ENCODE measurements at regions not wholly inside any gene's neighbourhood (a gene's known extent, or its start where the extent isn't known, plus 50 kb on each side); places are given as distances from the start of the nearest gene placed in this dataset.

DNA sequence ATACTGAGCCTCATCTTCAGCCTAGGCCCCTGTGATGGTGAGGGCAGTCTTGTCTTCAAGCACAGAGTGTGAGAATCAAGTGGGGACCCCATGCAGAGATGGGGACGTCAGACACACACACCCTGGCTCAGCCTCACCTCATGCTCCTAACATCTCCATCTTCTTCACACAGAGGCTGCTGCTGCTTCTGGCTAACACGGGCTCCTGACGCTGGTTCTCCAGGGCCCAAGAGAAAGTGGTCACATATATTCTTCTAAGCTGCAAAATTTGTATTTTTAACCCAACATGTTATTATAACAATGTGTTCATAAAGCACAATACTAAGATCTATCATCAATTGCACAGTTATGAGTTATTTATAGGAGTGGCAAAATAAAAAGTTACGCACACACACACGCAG, 101.2 kb downstream of the VPREB1 start:
- Histone ChIP-seq H3K4me1 (ENCODE audit: control insufficient read depth, insufficient read depth, low read length) (no peaks in the 10 kb centered on the region), H3K36me3 (ENCODE audit: control insufficient read depth, insufficient read depth, low read length) (no peaks in the 10 kb centered on the region), H3K4me3 (ENCODE audit: low read length) (no peak overlapping the region), H3K27ac (ENCODE audit: low read length) (no peak overlapping the region), H3K9me3 (replicated peaks; ENCODE audit: control insufficient read depth, low read depth, low read length) (no peaks in the 10 kb centered on the region), H3K27me3 (ENCODE audit: control insufficient read depth, insufficient read depth, low read length) (peaks cover 15% of the 10 kb centered on the region)
- 0% methylated on average over 1 of the region's 5 CpGs for WGBS (ENCODE audit: insufficient coverage)
- no peak for DNase-seq

GRCh38 chr22:22346401-22347107, 102.0 kb downstream of the VPREB1 start:
- Histone ChIP-seq H3K9me3 (replicated peaks; ENCODE audit: control insufficient read depth, low read depth, low read length) (no peaks in the 10 kb centered on the region), H3K4me1 (ENCODE audit: control insufficient read depth, insufficient read depth, low read length) (no peaks in the 10 kb centered on the region), H3K4me3 (ENCODE audit: low read length) (no peak overlapping the region), H3K27me3 (ENCODE audit: control insufficient read depth, insufficient read depth, low read length) (peaks cover 17% of the 10 kb centered on the region), H3K27ac (ENCODE audit: low read length) (no peak overlapping the region), H3K36me3 (ENCODE audit: control insufficient read depth, insufficient read depth, low read length) (no peaks in the 10 kb centered on the region)
- WGBS (ENCODE audit: insufficient coverage) = no CpG with 5 or more reads among the region's 3 CpGs
- no peak for DNase-seq

DNA sequence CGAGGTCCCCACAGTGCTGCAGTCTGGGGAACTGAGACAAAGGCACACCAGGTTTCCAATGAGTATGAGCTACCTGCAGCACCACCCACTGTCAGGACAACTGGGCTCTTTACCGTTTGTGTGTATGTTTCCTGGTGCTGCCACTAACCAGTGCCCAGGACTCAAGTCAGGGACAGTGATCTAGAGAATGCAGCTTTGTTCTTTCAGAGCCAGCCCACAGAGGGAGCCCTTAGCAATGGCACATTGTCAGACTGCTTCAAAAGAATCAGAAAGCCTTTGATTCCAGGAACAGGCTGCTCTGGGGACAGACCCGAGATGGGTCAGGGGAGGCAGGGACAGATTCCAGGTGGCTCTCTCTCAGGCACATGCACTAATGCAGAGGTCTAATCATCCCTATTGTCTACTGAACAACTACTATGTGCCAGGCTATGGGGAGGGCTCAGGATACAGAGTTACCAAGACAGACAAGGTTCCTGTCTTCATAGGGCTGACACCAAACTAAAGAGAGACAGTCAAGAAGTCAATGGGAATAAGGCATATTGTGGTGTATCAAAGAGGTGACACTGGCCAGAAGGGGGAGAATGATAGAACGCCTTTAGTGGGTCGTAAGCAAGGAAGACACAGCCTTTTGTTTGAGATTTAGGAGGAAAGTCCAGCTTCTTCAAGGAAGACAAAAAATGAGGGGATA, 103.7 kb downstream of the VPREB1 start:
- 33% methylated on average over 5 of the region's 5 CpGs for WGBS (ENCODE audit: insufficient coverage)
- Histone ChIP-seq H3K4me3 (ENCODE audit: low read length) (no peak overlapping the region), H3K27me3 (ENCODE audit: control insufficient read depth, insufficient read depth, low read length) (peaks cover 17% of the 10 kb centered on the region), H3K4me1 (ENCODE audit: control insufficient read depth, insufficient read depth, low read length) (no peaks in the 10 kb centered on the region), H3K36me3 (ENCODE audit: control insufficient read depth, insufficient read depth, low read length) (no peaks in the 10 kb centered on the region), H3K9me3 (replicated peaks; ENCODE audit: control insufficient read depth, low read depth, low read length) (no peaks in the 10 kb centered on the region), H3K27ac (ENCODE audit: low read length) (no peak overlapping the region)
- DNase-seq = no peak

DNA sequence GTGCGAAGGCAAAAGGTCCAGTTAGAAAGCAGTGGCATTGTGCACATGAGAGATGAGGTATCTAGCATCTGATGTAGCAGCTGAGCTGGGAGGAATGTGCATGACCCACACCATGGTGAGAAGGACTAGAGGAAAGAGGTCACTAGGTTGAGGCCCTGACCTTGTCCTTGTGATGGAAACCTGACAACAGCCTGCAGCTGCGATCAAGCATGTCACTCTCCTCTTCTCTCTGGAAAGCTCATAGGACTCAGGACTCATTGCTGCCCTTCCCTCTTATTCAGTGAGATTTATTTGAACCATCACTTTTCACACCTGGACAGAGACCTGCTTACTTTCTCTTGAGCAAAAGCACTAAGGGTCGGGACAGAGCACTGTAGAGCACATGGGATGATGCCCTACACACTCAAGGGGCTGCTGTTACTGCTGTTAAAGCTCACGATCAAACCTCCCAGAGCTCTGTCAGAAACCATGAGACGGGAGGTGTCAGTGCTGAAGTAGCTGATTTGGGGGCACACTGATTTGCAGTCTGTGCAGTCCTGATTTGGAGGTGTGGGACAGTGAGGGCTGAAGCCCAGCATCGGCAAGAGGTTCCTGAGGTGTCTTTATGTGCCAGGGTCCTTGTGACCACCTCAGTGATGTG, 104.3 kb downstream of the VPREB1 start:
- DNase-seq = no peak
- Histone ChIP-seq H3K27me3 (ENCODE audit: control insufficient read depth, insufficient read depth, low read length) (peaks cover 14% of the 10 kb centered on the region), H3K4me3 (ENCODE audit: low read length) (no peak overlapping the region), H3K36me3 (ENCODE audit: control insufficient read depth, insufficient read depth, low read length) (no peaks in the 10 kb centered on the region), H3K27ac (ENCODE audit: low read length) (no peak overlapping the region), H3K4me1 (ENCODE audit: control insufficient read depth, insufficient read depth, low read length) (no peaks in the 10 kb centered on the region), H3K9me3 (replicated peaks; ENCODE audit: control insufficient read depth, low read depth, low read length) (no peaks in the 10 kb centered on the region)
- WGBS (ENCODE audit: insufficient coverage) = 70% methylated on average over 5 of the region's 6 CpGs

GRCh38 chr22:22349455-22349836, 104.9 kb downstream of the VPREB1 start:
- no peak for DNase-seq
- 60% methylated on average over 1 of the region's 3 CpGs for WGBS (ENCODE audit: insufficient coverage)
- H3K27me3 ChIP-seq (ENCODE audit: control insufficient read depth, insufficient read depth, low read length) = peaks cover 14% of the 10 kb centered on the region

GRCh38 chr22:22351366-22351765, 106.8 kb downstream of the VPREB1 start:
- WGBS (ENCODE audit: insufficient coverage) = 61% methylated on average over 3 of the region's 3 CpGs
- no peak for DNase-seq
- H3K27me3 ChIP-seq (ENCODE audit: control insufficient read depth, insufficient read depth, low read length) = peaks cover 14% of the 10 kb centered on the region

More at GRCh38 chr22:22349455-22349836, 104.9 kb downstream of the VPREB1 start:
- Histone ChIP-seq H3K27ac (ENCODE audit: low read length) (no peak overlapping the region), H3K4me3 (ENCODE audit: low read length) (no peak overlapping the region), H3K4me1 (ENCODE audit: control insufficient read depth, insufficient read depth, low read length) (no peaks in the 10 kb centered on the region), H3K9me3 (replicated peaks; ENCODE audit: control insufficient read depth, low read depth, low read length) (no peaks in the 10 kb centered on the region), H3K36me3 (ENCODE audit: control insufficient read depth, insufficient read depth, low read length) (no peaks in the 10 kb centered on the region)

GRCh38 chr22:22352371-22352999, 107.9 kb downstream of the VPREB1 start:
- Histone ChIP-seq H3K27me3 (ENCODE audit: control insufficient read depth, insufficient read depth, low read length) (peaks cover 18% of the 10 kb centered on the region), H3K9me3 (replicated peaks; ENCODE audit: control insufficient read depth, low read depth, low read length) (no peaks in the 10 kb centered on the region), H3K4me3 (ENCODE audit: low read length) (no peak overlapping the region), H3K36me3 (ENCODE audit: control insufficient read depth, insufficient read depth, low read length) (no peaks in the 10 kb centered on the region), H3K27ac (ENCODE audit: low read length) (no peak overlapping the region), H3K4me1 (ENCODE audit: control insufficient read depth, insufficient read depth, low read length) (peaks cover 5% of the 10 kb centered on the region)
- WGBS (ENCODE audit: insufficient coverage) = 56% methylated on average over 2 of the region's 5 CpGs
- peak; percentile 27 for DNase-seq

More at GRCh38 chr22:22351366-22351765, 106.8 kb downstream of the VPREB1 start:
- H3K27ac ChIP-seq (ENCODE audit: low read length) = no peak overlapping the region
- no peaks in the 10 kb centered on the region for H3K36me3 ChIP-seq (ENCODE audit: control insufficient read depth, insufficient read depth, low read length)
- H3K9me3 ChIP-seq (replicated peaks; ENCODE audit: control insufficient read depth, low read depth, low read length) = no peaks in the 10 kb centered on the region
- H3K4me3 ChIP-seq (ENCODE audit: low read length) = no peak overlapping the region
- H3K4me1 ChIP-seq (ENCODE audit: control insufficient read depth, insufficient read depth, low read length) = no peaks in the 10 kb centered on the region

DNA sequence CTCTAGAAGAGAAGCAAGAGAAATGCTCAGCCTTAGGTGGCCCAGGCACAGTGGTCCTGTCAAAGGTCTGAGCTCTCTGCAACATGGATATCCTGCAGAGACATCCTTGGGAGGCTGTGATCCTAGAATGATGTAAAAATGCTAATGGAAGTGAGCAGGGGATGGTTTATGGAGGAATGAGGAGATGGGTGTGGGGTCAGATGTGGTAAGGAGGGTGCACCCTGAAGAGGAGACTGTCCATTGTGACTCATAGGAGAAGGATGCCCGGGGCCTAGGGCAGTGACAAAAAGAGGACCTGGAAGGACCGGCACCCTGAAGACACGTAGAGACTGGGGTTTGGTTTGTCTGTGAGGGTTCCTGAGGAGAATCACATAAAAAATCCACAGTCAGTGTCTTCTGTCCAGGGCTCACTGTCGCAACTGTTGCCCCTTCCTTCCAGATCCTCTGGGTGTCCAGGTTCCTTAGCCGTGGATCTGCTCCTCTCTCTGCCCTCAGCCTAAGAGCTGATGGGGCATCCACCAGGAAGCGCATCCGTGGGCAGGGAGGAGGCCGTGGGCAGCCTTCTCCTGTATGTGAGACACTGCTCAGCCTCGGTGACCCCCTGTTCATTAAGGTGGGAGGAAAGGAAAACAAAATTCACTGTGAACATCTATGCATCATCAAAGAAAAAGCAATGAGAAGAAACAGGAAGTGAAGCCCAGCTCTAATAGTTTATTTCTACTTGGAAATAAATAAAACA, 110.7 kb downstream of the VPREB1 start:
- no peak overlapping the region for H3K4me3 ChIP-seq (ENCODE audit: low read length)
- no peak overlapping the region for H3K27ac ChIP-seq (ENCODE audit: low read length)
- H3K9me3 ChIP-seq (replicated peaks; ENCODE audit: control insufficient read depth, low read depth, low read length) = no peaks in the 10 kb centered on the region
- no peaks in the 10 kb centered on the region for H3K36me3 ChIP-seq (ENCODE audit: control insufficient read depth, insufficient read depth, low read length)
- peaks cover 5% of the 10 kb centered on the region for H3K4me1 ChIP-seq (ENCODE audit: control insufficient read depth, insufficient read depth, low read length)
- WGBS (ENCODE audit: insufficient coverage) = 72% methylated on average over 3 of the region's 9 CpGs
- DNase-seq = no peak
- H3K27me3 ChIP-seq (ENCODE audit: control insufficient read depth, insufficient read depth, low read length) = peaks cover 6% of the 10 kb centered on the region

DNA sequence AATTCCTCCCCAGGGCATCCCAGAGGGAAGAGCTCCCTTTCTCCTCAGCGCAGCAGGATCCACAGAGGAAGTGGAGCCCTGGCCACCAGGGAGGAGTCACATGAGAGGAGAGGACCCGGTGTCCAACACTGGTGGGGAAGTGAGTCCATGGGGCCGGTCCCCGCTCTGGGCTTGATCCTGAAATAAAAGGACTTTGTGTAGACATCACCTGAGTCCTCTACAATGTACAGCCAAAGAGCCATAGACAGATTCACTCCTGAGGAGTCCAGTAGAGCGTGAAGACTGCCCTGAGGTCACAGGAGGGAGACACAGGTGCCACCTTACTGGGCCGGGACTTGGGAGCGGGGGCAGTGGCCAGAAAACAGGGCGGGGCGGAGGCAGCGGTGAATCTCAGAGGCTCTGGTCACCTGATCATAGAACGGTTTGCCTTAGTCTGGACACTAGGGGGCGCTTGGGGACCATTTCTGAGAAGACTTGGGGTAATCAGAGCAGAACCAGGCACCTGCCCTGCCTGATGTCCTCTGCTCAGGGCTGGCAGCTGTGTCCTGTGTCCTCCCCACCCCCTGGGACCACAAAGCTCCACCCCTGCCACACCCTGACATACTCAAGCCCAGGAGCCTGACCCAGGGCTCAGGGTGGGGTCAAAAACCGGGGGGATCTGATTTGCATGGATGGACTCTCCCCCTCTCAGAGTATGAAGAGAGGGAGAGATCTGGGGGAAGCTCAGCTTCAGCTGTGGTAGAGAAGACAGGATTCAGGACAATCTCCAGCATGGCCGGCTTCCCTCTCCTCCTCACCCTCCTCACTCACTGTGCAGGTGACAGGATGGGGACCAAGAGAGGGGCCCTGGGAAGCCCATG, 112.7 kb downstream of the VPREB1 start:
- Histone ChIP-seq H3K4me1 (ENCODE audit: control insufficient read depth, insufficient read depth, low read length) (peaks cover 5% of the 10 kb centered on the region), H3K36me3 (ENCODE audit: control insufficient read depth, insufficient read depth, low read length) (no peaks in the 10 kb centered on the region), H3K27me3 (ENCODE audit: control insufficient read depth, insufficient read depth, low read length) (peaks cover 4% of the 10 kb centered on the region), H3K4me3 (ENCODE audit: low read length) (no peak overlapping the region), H3K9me3 (replicated peaks; ENCODE audit: control insufficient read depth, low read depth, low read length) (no peaks in the 10 kb centered on the region), H3K27ac (ENCODE audit: low read length) (no peak overlapping the region)
- 19% methylated on average over 10 of the region's 14 CpGs for WGBS (ENCODE audit: insufficient coverage)
- DNase-seq = peak; percentile 83

All from muscle of leg (tissue), 3 donors.